Liver (tissue), 3 donors: ENCODE measurements at regions not wholly inside any gene's neighbourhood (a gene's known extent, or its start where the extent isn't known, plus 50 kb on each side); places are given as distances from the start of the nearest gene placed in this dataset.

ENCODE experiments used
- CTCF ChIP-seq: fragments of 150-350 bp; IDR thresholded peaks from 2 replicates; pipeline ENCODE4 v1.5.1; 2017; ENCODE audit warnings: improper control_type of control experiment, low read depth, low read length; ENCODE audit not compliant: missing input control
- FOXA1 ChIP-seq: IDR thresholded peaks from 2 replicates; pipeline ENCODE4 v1.6.1; 2016; ENCODE audit warnings: antibody characterized with exemption
- HNF4G ChIP-seq: IDR thresholded peaks from 2 replicates; pipeline ENCODE4 v1.6.1; 2016; ENCODE audit warnings: antibody characterized with exemption
- RAD21 ChIP-seq, 2 donors: IDR thresholded peaks; 2 replicates each; pipeline ENCODE4 v1.6.1; 2016; ENCODE audit warnings: antibody characterized with exemption in 2 of 2, mild to moderate bottlenecking in 2 of 2
- REST ChIP-seq: IDR thresholded peaks from 2 replicates; pipeline ENCODE4 v1.6.1; 2016; ENCODE audit warnings: antibody characterized with exemption, mild to moderate bottlenecking
- RXRA ChIP-seq, 2 donors: IDR thresholded peaks; 2 replicates each; pipeline ENCODE4 v1.6.1; 2017 to 2018; ENCODE audit warnings: antibody characterized with exemption in 2 of 2, mild to moderate bottlenecking in 1 of 2
- YY1 ChIP-seq: IDR thresholded peaks from 2 replicates; pipeline ENCODE4 v1.6.1; 2016; ENCODE audit warnings: antibody characterized with exemption, mild to moderate bottlenecking
- donor health status: healthy.
- donor health status: healthy.

GRCh38 chr4:10183462-10183861 lies 66.9 kb upstream of the WDR1 start:
- TF ChIP-seq CTCF = no peak
- TF ChIP-seq HNF4G = no peak
- TF ChIP-seq YY1 = no peak
- no peak for TF ChIP-seq REST
- no peak for TF ChIP-seq FOXA1
- TF ChIP-seq RAD21 (IDR thresholded peaks at IDR 0.05) = no peak
- TF ChIP-seq RXRA (IDR thresholded peaks at IDR 0.05) = no peak
